ENCODE measurements at regions not wholly inside any gene's neighbourhood (a gene's known extent, or its start where the extent isn't known, plus 50 kb on each side); places are given as distances from the start of the nearest gene placed in this dataset.

DNA sequence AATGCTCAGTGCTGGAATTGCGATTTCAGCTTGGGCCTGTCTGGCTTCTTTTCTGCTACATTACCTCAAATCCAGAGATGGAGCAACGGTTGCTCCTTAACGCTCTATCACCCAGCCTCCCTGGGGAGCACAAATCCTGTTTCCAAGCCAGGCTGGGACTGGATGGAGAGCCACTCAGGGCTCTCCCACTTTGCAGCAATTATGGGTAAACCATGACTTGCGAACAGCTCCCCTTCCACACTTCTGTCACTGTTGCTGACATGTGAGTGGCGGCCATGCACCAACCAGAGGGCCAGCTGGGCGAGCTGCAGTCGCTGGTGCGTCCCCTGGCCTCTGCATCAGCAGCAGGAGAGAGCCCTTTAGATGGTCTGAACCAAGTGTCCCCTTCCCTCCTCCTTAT is 65.1 kb upstream of the RAB4A start:
- TF ChIP-seq, protein P1, sequence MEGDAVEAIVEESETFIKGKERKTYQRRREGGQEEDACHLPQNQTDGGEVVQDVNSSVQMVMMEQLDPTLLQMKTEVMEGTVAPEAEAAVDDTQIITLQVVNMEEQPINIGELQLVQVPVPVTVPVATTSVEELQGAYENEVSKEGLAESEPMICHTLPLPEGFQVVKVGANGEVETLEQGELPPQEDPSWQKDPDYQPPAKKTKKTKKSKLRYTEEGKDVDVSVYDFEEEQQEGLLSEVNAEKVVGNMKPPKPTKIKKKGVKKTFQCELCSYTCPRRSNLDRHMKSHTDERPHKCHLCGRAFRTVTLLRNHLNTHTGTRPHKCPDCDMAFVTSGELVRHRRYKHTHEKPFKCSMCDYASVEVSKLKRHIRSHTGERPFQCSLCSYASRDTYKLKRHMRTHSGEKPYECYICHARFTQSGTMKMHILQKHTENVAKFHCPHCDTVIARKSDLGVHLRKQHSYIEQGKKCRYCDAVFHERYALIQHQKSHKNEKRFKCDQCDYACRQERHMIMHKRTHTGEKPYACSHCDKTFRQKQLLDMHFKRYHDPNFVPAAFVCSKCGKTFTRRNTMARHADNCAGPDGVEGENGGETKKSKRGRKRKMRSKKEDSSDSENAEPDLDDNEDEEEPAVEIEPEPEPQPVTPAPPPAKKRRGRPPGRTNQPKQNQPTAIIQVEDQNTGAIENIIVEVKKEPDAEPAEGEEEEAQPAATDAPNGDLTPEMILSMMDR (IDR thresholded peaks at IDR 0.05): no peak
- TF ChIP-seq POLR2A (IDR thresholded peaks at IDR 0.05): no peak
